ENCODE measurements at regions not wholly inside any gene's neighbourhood (a gene's known extent, or its start where the extent isn't known, plus 50 kb on each side); places are given as distances from the start of the nearest gene placed in this dataset.

DNA sequence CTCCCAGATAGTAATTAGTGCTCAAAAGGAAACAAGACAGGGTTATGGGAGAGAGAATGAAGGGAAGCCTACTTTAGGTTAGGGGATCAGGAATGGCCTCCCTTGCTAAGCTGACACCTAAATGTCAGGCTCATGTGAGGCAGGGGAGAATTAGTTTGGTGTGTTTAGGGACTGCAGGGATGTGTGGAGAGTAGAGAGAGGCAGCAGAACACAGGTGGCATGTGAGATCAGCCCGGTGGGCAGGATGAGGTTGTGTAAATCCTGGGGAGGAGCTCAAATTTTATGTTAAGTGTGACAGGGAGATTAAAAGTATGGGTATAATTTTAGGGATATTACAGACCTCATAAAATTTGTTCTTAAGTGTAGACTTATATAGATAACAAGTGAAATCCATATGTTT is 56.2 kb upstream of the ZNF438 start:
- H3K4me2 ChIP-seq: no peak overlapping the region
- no peaks in the 10 kb centered on the region for H3K9me3 ChIP-seq (ENCODE audit: low read depth)
- H3K4me1 ChIP-seq (ENCODE audit: insufficient read depth): no peaks in the 10 kb centered on the region
- H3K4me3 ChIP-seq: no peak overlapping the region
- DNase-seq (ENCODE audit: low spot score): no peak
- WGBS (ENCODE audit: low lambda C conversion rate, missing lambda C conversion rate): 54% methylated on average over 1 of the region's 1 CpG
- no peaks in the 10 kb centered on the region for H3K79me2 ChIP-seq
- H3K27ac ChIP-seq: no peak overlapping the region
- TF ChIP-seq, protein P1, sequence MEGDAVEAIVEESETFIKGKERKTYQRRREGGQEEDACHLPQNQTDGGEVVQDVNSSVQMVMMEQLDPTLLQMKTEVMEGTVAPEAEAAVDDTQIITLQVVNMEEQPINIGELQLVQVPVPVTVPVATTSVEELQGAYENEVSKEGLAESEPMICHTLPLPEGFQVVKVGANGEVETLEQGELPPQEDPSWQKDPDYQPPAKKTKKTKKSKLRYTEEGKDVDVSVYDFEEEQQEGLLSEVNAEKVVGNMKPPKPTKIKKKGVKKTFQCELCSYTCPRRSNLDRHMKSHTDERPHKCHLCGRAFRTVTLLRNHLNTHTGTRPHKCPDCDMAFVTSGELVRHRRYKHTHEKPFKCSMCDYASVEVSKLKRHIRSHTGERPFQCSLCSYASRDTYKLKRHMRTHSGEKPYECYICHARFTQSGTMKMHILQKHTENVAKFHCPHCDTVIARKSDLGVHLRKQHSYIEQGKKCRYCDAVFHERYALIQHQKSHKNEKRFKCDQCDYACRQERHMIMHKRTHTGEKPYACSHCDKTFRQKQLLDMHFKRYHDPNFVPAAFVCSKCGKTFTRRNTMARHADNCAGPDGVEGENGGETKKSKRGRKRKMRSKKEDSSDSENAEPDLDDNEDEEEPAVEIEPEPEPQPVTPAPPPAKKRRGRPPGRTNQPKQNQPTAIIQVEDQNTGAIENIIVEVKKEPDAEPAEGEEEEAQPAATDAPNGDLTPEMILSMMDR (IDR thresholded peaks at IDR 0.05; ENCODE audit: poor library complexity): no peak
- no peak for TF ChIP-seq EZH2phosphoT487 (IDR thresholded peaks at IDR 0.05; ENCODE audit: low read depth, severe bottlenecking, unreplicated experiment)
- TF ChIP-seq EZH2 (IDR thresholded peaks at IDR 0.05; ENCODE audit: borderline replicate concordance): no peak
- H3K36me3 ChIP-seq (replicated peaks; ENCODE audit: insufficient read depth, low read depth): no peaks in the 10 kb centered on the region
- H3K9me2 ChIP-seq (replicated peaks; ENCODE audit: insufficient read depth): no peaks in the 10 kb centered on the region
- H2AFZ ChIP-seq: no peak overlapping the region
- H4K20me1 ChIP-seq (ENCODE audit: insufficient read depth, poor library complexity, severe bottlenecking): no peaks in the 10 kb centered on the region
- H3K27me3 ChIP-seq: no peaks in the 10 kb centered on the region

DNA sequence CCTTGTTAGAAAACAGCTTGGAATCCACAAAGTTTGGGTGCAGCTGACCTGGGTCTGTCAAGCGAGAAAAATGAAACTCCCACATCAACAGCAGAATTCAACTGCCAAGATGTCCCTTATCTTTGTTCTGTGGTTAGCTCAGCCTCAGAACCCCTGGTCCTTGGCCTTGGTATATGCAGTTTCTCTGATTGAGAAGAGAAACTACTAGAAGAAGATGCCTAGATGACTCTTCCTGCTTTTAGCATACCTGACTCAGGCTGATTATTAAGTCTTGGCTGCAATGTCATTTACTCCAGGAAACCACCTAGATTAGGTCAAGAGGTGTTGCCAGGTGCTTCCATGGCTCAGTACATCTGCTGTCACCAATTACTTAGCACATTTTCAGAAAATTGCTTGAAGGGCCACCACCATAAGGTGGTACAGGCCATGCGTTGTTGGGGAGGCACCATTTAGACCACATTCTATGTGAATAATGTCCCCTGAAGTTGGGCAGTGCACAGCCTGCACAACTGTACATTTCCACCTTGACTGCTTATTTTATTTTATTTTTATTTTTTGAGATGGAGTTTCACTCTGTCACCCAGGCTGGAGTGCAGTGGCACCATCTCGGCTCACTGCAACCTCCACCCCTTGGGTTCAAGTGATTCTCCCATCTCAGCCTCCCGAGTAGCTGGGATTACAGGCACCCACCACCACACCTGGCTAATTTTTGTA is 59.4 kb upstream of the ZNF438 start:
- no peak overlapping the region for H3K27ac ChIP-seq
- no peaks in the 10 kb centered on the region for H3K9me3 ChIP-seq (ENCODE audit: low read depth)
- WGBS (ENCODE audit: low lambda C conversion rate, missing lambda C conversion rate): 94% methylated on average over 4 of the region's 4 CpGs
- no peak overlapping the region for H3K4me2 ChIP-seq
- no peak overlapping the region for H3K4me3 ChIP-seq
- no peaks in the 10 kb centered on the region for H3K27me3 ChIP-seq
- H3K9me2 ChIP-seq (replicated peaks; ENCODE audit: insufficient read depth): no peaks in the 10 kb centered on the region
- H2AFZ ChIP-seq: no peak overlapping the region
- H3K79me2 ChIP-seq: no peaks in the 10 kb centered on the region
- no peaks in the 10 kb centered on the region for H3K4me1 ChIP-seq (ENCODE audit: insufficient read depth)
- H4K20me1 ChIP-seq (ENCODE audit: insufficient read depth, poor library complexity, severe bottlenecking): no peaks in the 10 kb centered on the region
- TF ChIP-seq, protein P1 (IDR thresholded peaks at IDR 0.05; ENCODE audit: poor library complexity): no peak
- TF ChIP-seq EZH2phosphoT487 (IDR thresholded peaks at IDR 0.05; ENCODE audit: low read depth, severe bottlenecking, unreplicated experiment) (no peak), EZH2 (IDR thresholded peaks at IDR 0.05; ENCODE audit: borderline replicate concordance) (no peak)
- no peaks in the 10 kb centered on the region for H3K36me3 ChIP-seq (replicated peaks; ENCODE audit: insufficient read depth, low read depth)
- no peak for DNase-seq (ENCODE audit: low spot score)

DNA sequence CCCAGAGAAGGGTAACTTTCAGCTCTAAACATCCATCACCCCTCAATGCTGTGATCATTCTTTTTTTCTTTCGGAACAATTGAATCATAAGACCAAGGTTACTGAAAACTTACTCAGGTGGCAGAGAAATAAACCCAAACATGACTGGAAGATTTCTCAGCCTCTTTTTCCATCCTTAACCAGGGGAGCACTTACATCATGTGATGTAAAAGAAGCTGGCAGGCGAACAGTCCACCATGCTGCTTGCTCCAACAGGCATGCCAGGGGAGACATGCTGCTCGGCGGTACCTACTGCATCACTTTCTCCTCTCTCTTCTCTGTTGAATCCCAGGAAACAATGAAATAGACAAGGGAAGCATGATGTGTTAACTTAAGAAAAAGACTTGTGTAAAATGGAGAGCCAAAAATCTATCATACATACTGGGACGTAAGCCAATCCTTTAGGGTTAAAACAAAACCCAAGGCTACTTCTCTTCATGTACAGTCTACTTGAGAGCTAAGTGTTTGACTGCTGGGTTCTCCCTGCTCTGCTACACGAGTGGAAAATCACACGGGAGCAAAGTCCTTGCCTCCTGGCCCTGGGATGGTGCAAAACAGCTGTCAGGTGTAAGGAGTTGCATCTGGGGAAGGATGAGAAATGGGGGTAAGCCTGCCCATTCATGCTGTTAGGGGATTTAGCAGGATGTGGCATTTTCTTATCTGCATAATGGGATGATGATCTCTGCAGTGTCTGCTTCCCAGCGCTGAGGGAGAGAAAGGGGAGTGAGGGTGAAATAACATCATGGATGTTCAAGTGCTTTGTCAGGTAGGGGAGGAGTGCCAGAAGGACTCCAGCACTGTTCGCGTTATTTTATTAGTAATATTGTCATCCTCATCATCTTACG is 64.3 kb upstream of the ZNF438 start:
- 79% methylated on average over 11 of the region's 11 CpGs for WGBS (ENCODE audit: low lambda C conversion rate, missing lambda C conversion rate)
- DNase-seq (ENCODE audit: low spot score): no peak
- H2AFZ ChIP-seq: no peak overlapping the region

More for the DNA sequence above, 64.3 kb upstream of the ZNF438 start:
- no peaks in the 10 kb centered on the region for H3K9me3 ChIP-seq (ENCODE audit: low read depth)
- H3K27ac ChIP-seq: no peak overlapping the region
- no peaks in the 10 kb centered on the region for H3K4me1 ChIP-seq (ENCODE audit: insufficient read depth)
- H3K9me2 ChIP-seq (replicated peaks; ENCODE audit: insufficient read depth): no peaks in the 10 kb centered on the region
- no peaks in the 10 kb centered on the region for H3K79me2 ChIP-seq
- H4K20me1 ChIP-seq (ENCODE audit: insufficient read depth, poor library complexity, severe bottlenecking): no peaks in the 10 kb centered on the region
- H3K4me3 ChIP-seq: no peak overlapping the region
- TF ChIP-seq EZH2 (IDR thresholded peaks at IDR 0.05; ENCODE audit: borderline replicate concordance) (no peak), EZH2phosphoT487 (IDR thresholded peaks at IDR 0.05; ENCODE audit: low read depth, severe bottlenecking, unreplicated experiment) (no peak)
- TF ChIP-seq, protein P1 (IDR thresholded peaks at IDR 0.05; ENCODE audit: poor library complexity): no peak
- H3K4me2 ChIP-seq: no peak overlapping the region
- H3K27me3 ChIP-seq: no peaks in the 10 kb centered on the region
- H3K36me3 ChIP-seq (replicated peaks; ENCODE audit: insufficient read depth, low read depth): no peaks in the 10 kb centered on the region
